NCI-H82 treated with DMSO at 0.1 percent for 48 hours (cell line): ENCODE measurements at regions not wholly inside any gene's neighbourhood (a gene's known extent, or its start where the extent isn't known, plus 50 kb on each side); places are given as distances from the start of the nearest gene placed in this dataset.

Experiments
- DNase-seq: peaks from one replicate; lab custom pipeline; 2025; ENCODE audit not compliant: unreplicated experiment; lab: John Stamatoyannopoulos, UW

DNA sequence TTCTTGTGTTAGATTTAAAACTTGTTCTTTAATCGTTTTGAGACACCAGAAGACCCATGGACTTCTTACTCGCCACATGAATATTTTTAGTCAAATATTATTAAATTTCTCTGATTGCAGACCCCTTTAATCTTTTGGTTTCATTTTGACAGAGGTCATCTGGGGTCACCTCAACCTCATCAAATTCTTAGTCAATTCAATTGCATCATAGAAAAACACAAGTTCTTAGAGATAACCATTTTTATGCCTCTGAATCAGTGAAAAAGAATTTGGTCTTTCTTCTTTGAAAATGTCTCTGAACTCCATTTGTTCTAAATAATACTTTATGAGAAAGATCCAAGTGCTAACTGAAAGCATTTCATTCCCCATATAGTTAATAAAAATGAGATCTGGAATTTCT is 55.2 kb upstream of the CBLN4 start:
- DNase-seq: no peak

DNA sequence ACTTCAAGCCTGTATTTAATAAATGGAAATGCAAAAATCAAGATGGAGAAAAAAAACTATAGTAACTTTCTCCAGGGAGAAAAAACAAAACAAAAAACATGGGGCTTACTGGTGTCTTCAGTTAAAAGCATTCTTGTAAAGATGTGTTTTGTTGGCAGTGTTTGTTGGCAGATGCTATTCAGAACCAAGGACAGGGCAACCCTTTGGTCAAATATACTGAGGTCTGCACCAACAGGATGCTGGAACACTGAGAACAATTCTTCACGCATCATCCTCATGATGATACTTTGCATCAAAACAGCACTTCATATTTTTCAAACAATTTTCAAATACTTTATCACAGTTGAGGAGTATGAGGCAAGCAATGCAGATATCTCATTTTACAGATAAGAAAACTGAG is 63.7 kb upstream of the CBLN4 start:
- no peak for DNase-seq

DNA sequence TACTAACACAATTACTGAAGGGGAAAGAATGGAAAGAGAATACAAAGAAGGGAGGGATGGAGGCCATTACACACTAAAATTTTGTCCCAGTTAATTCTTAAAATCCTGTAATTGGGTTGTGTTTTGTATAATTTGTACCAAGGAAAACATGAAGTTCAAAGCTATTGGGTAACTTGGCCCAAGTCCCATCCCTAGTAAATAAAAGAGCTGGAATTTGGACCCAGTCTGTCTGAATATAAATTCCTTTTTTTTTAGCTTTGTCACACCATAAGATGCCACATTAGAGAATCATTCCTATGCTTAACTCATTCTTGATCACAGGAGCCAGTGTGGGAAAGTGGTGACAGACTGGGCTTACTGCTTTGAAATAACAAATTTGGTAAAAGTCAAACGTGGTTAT is 66.8 kb upstream of the CBLN4 start:
- no peak for DNase-seq

DNA sequence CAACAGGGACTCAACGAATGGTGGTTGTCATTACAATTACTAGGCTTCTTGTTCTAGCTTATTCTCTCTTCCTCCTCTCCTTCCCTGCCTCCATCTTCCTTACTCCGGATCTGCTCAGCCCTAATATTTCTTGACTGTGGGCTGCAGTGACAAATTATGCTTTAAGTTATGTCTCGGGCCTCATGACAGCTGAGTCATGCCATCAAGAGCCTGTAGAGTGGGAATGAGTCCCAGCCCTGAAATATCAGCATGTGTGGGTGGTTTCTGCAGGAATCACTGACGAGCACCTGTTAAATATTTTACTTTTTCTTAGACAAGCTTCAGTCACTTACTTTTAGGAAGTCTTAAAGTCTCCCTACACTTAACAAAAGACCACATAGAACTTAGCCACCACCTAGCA is 83.1 kb upstream of the CBLN4 start:
- no peak for DNase-seq

DNA sequence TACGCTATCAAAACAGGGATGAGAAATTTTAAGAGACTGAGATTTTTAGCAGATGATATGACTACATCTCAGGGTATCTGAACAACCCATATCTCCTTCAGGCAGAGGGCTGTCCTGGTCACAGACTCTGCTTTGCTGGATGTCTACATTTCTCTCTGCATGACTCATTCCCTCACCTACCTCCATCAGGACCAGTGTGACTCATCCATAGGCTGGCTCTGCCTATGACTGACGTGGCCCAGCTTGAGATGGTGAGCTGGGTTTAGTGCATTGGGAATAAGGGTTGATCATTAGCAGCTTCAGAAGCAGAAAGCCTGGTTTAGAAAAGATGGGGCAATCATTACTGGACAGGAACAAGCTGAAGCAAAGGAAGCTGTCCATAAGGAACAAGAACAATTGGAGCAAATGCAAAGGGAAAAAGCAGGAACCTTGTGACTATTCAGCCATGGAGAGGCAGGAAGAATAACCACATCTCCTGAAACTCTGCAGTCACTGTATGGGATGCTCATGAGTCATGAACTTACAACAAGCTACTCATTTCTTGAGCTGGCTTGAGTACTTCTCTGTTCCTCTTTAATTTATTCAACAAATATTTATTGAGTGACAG is 86.4 kb upstream of the CBLN4 start:
- no peak for DNase-seq

DNA sequence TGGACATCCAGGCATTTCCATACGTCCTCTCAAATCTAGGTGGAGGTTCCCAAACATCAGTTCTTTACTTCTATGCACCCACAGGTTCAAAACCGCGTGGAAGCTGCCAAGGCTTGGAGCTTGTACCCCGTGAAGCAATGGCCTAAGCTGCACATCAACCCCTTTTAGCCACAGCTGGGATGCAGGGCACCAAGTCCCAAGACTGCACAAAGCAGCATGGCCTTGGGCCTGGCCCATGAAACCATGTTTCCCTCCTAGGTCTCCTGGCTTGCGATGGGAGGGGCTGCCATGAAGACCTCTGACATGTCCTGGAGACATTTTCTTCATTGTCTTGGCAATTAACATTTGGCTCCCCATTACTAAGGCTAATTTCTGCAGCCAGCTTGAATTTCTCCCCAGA is 88.9 kb upstream of the CBLN4 start:
- no peak for DNase-seq

DNA sequence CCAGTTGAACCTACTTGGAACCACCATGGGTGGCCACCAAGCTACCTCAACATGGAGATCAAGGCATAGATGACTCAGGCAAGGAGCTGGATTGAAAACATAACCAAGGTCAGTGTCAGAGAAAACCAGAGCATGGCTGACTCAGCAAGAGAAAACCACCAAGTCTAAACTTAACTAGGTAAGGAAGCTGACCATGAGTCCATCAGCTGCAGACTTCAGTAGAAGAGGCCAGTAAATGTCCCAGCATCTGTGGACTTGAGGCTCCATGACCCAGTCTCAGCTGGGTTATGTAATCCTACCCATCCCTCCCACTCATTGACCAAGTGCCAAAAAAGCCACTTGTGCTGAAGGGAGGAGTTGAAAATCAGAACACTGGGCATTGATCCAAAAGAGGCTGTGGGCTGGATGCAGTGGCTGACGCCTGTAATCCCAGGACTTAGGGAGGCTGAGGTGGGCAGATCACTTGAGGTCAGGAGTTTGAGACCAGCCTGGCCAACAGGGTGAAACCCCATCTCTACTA is 93.7 kb upstream of the CBLN4 start:
- DNase-seq: no peak

DNA sequence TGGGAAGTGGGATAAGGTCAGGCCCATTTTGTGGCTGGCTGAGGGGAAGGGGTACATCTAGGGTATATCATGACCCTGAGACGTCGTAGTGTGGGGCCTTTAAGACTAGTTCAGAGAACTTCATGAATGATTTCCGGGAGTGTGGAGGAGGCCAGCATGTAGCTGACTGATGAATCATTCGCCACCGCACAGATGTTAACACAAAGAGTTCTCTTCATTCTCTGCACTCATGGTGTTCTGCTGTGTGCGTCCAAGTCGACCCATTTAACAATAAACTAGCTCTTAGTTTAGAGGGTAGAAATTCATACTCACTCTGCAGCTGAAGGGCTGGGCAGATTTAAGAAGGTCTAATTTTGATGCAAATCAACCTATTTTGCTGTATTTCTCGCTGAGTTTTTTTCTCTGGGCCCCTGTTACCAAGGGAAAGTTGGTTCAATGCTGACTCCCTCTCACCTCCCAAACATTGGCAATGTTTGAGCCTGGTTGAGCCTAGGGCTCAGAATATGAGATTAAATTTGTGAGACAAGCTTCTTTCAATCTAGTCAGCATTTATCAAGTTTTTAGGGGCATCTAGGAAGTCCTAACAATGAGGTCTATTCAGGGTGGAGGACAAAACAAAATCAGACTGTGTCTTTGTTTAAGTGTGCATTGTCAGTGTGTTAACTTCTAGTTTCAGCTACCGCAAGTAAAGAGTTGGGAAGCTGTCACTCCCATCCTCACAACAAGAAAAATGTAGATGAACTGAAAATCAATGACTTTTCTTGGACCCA is 106.8 kb upstream of the CBLN4 start:
- DNase-seq: no peak

DNA sequence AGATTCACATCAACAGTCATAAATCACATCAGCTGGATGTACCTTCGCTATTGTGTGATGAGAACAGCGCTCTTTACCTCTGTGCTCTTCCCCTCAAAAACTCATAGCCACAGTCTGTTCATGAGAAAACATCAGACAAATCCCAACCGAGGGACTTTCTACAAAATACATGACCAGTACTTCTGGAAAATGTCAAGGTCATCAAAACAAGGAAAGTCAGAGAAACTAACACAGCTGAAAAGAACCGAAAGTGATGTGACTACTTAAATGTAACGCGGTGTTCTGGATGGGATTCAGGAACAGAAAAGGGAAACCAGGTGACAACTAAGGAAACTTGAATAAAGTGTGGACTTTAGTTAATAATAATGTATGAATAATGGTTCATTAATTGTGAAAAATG is 112.0 kb upstream of the CBLN4 start:
- DNase-seq: no peak

DNA sequence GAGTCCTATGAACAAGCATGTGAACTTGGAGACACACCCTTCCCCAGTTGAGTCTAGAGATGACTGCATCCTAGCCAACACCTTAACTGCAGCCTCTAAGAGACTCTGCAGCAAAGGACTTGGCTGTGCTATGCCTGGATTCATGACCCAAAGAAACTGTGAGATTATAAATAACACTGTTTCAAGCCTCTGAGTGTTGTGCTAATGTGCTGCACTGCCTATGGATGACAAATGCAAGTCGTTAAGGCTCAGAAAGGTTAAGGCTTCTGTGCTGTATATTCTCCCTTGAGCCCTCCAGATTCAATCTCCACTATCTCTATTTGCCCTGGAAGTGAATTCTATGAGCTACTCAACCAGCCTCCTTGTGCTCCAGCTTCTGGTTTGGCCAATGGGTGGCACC is 116.5 kb upstream of the CBLN4 start:
- no peak for DNase-seq

DNA sequence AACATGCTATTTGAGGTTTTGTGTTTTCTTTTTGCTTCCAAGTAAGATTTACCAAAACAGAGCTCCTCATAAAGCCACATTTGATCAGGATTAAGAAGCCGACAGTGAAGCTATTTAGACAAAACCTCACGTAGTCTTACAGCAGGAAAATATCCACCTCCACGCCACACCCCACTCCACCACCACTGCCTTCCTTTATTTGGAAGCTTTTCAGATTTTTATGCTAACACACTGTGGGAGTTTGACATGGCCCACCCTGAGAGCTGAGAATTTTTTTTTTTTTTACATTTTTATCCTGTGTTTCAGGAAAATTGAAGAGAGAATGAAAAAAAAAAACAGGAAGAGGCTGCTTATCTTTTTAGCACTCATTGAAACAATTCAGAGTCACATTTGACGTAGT is 104.8 kb upstream of the MC3R start:
- DNase-seq: no peak

DNA sequence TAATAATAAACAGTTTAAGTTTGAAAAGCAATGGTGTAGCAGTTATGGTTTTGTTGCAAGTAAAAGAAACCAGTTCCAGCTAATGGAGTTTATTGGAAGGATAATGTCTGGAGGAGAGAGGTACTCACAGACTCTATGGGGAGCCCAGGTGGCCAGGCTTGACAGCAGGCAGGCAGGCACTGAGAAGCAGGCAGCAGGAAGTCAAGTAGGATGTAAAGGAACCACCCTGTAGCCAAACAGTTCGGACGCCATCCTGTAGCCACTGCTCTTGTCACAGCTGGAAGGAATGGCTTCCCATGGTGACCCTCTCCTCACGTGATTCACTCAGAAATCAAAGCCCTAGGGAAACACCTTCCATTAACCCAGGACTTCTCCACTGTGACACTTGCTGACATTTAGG is 96.7 kb upstream of the MC3R start:
- DNase-seq: no peak

DNA sequence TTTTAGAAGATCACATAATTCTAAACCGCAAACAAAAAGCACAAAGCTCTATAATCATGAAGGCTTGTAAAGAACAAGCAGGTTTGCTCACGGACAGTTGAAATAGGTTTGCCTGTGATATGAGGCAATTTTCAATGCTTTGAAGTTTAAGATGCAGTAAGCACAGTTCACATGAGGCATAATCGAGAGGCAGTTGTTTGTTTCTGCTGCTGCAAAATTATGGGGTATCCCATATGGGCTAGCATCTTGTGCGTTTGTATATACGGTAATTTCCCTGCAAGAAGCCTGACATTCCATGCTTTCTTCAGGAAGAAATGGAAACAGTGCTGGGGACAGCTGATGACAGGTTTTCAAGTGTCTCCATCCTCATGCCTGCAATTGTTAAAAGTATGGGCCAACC is 94.6 kb upstream of the MC3R start:
- DNase-seq: no peak

DNA sequence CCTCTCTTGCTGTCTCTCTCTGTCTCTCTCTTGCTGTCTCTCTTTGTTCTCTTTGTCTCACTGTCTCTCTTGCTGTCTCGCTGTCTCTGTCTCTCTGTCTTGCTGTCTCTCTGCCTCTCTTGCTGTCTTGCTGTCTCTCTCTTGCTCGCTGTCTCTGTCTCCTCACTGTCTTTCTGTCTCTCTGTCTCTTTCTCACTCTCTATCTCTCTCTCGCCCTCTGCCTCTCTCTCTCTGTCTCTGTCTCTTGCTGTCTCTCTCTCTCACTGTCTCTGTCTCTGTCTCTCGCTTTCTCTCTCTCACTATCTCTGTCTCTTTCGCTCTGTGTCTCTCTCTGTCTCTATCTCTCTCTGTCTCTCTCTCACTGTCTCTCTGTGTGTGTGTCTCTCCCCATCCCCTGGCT is 92.9 kb upstream of the MC3R start:
- no peak for DNase-seq

DNA sequence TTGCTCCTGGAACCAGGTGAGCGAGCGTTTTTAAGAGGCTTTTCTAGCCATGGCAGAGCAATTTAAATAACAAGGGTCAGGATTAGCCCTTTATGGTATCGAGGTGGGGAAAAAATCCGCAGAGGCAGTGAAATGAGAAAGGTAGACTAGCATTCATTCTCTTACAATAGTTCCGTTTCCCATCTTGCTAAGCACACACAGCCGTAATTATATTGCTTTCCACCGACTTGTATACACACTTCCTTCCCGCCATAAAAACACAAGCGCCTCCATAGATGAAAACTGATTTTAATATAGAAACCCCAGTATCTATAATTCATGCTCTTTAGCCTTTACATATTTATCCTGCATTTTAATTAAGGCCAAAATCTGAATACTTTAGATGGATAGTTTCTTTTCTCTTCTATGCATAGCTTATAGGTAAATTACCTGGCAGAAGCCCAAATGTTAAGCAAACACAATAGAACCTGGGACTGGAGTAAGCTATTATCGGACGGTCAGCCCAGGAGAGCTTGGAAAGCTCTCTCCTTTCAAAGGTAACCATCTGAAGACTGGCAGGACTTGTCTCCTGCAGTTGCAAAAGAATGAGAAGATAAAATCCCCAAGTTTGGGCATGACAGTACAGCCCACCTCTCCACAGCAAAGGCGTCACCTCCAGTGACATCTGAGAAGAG is 90.9 kb upstream of the MC3R start:
- DNase-seq: no peak

DNA sequence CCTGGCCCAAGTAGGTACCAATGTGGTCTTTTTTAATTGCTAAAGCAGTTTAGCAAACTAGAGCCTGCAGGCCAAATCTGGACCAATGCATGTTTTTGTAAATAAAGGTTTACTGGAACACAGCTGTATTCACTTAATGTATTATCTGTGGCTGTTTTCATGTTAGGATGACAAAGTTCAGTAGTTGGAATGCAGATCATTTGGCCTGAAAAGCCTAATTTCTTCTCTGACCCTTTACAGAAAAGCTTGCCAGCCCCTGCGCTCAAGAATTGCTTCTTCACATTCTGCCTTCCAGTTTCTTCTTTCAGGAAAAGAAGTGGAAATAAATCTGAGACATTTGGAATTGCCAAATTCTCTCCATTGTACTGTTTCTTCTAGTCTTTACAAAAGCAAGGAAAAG is 90.0 kb upstream of the MC3R start:
- DNase-seq: no peak

DNA sequence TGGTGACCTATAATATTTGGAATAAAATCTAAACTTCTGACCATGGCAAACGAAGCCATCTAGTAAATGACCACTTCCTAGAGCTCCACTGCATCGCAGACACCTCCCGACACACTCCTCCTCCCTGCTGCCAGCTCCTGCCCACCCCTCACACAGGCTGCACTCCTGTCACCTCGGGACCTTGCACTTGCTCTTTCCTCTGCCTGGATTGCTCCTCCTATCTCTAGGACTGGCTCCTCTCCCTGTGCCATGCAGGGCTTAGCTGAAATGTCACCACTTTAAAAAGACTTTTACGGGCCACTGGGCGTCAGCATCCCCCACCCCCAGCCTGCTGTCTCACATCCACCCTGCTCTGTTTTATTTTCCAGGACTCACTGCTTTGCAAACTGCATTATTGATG is 87.6 kb upstream of the MC3R start:
- no peak for DNase-seq

DNA sequence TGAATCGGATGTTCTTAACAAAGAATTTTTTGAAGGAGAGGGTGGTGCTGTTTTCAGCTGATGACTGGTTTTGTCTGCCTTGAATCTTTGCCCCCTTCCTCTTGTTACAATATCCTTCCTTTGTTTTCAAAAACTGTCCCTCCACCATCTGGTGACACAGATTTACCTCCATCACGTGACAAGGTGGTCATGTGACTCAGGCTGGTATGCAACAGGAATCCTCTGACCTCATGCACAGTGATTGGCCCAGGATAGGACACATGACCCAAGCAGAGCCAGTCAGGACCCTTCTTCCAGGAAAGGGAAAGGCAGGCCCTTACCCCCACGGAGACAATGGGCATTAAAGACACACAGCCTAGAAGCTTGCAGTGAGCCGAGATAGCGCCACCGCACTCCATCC is 84.7 kb upstream of the MC3R start:
- DNase-seq: peak; percentile 35

DNA sequence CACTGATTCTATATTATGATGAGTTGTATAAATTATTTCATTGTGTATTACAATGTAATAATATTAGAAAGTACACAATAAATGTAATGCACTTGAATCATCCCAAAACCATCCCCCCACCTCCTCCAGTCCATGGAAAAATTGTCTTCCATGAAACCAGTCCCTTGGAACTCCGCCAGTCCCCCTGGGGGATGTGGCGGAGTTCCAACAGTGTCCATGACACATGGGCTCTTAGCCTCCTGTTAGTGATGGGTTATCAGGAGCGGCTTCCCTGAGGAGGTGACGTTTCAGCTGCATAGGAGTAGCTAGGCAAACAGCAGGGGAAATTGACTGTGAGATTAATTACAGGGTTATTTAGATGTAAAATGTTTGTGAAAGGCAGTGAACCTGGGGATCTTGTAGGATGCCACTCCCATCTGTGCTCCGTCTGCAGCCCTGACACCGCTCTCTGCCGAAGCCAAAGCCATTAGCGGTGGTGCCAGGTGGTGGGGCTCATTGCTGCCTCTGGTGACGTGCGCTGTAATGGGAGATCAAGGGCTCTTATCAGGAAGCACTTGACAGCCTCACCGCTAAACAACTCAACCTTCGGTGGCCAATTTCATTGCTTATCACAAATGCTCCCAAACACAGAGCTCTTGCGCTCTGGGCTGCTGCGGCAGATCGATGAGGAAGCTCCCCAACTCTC is 81.6 kb upstream of the MC3R start:
- no peak for DNase-seq

DNA sequence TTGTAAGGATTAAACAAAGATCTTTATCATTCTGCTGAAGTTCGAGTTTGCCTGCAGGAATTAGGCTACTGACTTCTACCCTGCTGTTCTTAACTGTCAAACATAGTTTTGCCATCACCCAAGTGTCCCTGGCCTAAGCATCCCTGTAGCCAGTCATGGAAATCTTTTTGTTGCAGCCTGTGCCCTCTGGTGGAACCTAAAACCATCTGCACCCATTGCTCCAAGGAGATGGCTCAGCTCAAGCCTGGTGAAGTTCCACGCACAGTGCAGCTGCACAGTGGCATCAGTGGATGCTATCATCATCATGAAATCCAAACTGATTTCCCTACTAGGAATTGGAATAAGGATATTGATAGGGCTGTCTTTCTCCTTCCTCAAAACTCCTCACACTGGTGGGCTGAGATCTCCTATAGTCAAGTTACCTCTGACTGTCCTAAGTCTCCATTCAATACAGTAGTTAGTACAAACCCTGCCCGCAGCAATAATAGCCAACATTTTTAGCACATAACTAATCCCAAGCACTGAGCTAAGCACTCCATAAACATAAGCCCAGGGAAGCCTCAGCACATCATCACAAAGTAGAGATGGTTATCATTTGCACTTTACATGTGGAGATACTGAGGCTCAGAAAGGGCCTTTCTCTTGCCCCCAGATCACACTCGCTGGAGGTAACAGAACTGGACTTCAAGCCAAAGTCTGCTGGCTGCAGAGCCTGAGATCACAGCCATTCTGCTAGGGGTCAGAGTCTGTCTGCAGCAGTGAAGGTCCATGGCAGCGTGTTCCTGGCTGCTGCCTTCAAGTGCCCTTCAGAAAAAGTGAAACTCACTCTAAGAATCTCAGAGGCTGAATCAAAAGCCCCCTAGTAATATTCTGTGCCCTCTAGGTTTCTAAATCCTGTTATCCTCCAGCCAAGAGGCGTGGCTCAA is 77.2 kb upstream of the MC3R start:
- DNase-seq: peak; percentile 8

DNA sequence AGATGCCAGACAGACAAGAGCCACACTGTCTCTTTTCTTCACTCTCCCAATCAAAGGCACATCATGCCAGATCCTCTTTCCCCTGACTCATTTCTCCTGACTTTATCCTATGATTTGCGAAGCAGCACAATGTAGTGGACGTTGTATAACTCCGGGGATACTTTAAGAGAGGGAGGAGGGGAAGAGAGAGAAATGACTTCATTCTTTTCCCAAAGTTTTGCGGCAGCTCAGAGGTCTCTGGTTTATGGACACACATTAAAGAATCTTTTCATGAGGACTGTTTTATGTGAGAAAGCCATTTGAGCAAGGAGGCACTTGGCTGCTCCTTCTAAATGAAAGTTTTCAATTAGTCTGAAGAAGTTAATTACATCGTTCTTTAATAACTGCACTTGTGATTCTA is 75.1 kb upstream of the MC3R start:
- DNase-seq: no peak
